Hepatocyte (in vitro differentiated cells): ENCODE measurements at regions not wholly inside any gene's neighbourhood (a gene's known extent, or its start where the extent isn't known, plus 50 kb on each side); places are given as distances from the start of the nearest gene placed in this dataset.
"Not testable (repeated sequence)": the region's sequence is repeated elsewhere in the genome, so short reads cannot be mapped to it uniquely, and the experiment has no call there.

Source experiments
- DNase-seq: peaks from one replicate; pipeline ENCODE4 v3.0.0-alpha.2; 2016; ENCODE audit warnings: low spot score
- H2AFZ ChIP-seq: fragments of 200-600 bp; sonication (generic); 2 replicates; pipeline ENCODE4 v1.6.0; 2016; ENCODE audit warnings: antibody characterized with exemption, mild to moderate bottlenecking
- H3K27ac ChIP-seq: fragments of 200-600 bp; sonication (generic); 2 replicates; pipeline ENCODE4 v1.5.1; 2016; ENCODE audit warnings: mild to moderate bottlenecking
- H3K27me3 ChIP-seq: fragments of 200-600 bp; sonication (generic); 2 replicates; pipeline ENCODE4 v1.6.1; 2016
- H3K36me3 ChIP-seq: fragments of 200-600 bp; sonication (generic); replicated peaks from 2 replicates; pipeline ENCODE4 v1.5.1; 2016; ENCODE audit warnings: low read depth; ENCODE audit not compliant: insufficient read depth
- H3K4me1 ChIP-seq: fragments of 200-600 bp; sonication (generic); 2 replicates; pipeline ENCODE4 v1.5.1; 2016; ENCODE audit warnings: mild to moderate bottlenecking, moderate library complexity; ENCODE audit not compliant: insufficient read depth
- H3K4me2 ChIP-seq: fragments of 200-600 bp; sonication (generic); 2 replicates; pipeline ENCODE4 v1.6.0; 2016
- H3K4me3 ChIP-seq: fragments of 200-600 bp; sonication (generic); 2 replicates; pipeline ENCODE4 v1.5.1; 2016; ENCODE audit warnings: mild to moderate bottlenecking
- H3K79me2 ChIP-seq: fragments of 200-600 bp; sonication (generic); 2 replicates; pipeline ENCODE4 v1.6.0; 2017; ENCODE audit warnings: mild to moderate bottlenecking
- H3K9me2 ChIP-seq: fragments of 200-600 bp; sonication (generic); replicated peaks from 2 replicates; pipeline ENCODE4 v1.6.0; 2017; ENCODE audit warnings: mild to moderate bottlenecking; ENCODE audit not compliant: insufficient read depth
- H3K9me3 ChIP-seq: fragments of 200-600 bp; sonication (generic); 2 replicates; pipeline ENCODE4 v1.5.1; 2016; ENCODE audit warnings: low read depth, mild to moderate bottlenecking
- H4K20me1 ChIP-seq: fragments of 200-600 bp; sonication (generic); 2 replicates; pipeline ENCODE4 v1.6.0; 2016; ENCODE audit warnings: mild to moderate bottlenecking; ENCODE audit not compliant: insufficient read depth, poor library complexity, severe bottlenecking
- CTCF ChIP-seq: fragments of 200-600 bp; sonication (generic); IDR thresholded peaks from 2 replicates; pipeline ENCODE4 v1.5.1; 2016; ENCODE audit warnings: antibody characterized with exemption, mild to moderate bottlenecking; ENCODE audit not compliant: poor library complexity
- EZH2 ChIP-seq: fragments of 200-600 bp; sonication (generic); IDR thresholded peaks from 2 replicates; pipeline ENCODE4 v1.6.1; 2016; ENCODE audit warnings: antibody characterized with exemption, mild to moderate bottlenecking, borderline replicate concordance
- EZH2phosphoT487 ChIP-seq: fragments of 200-600 bp; sonication (generic); IDR thresholded peaks from one replicate; pipeline ENCODE4 v1.6.1; 2018; ENCODE audit warnings: antibody characterized with exemption, mild to moderate bottlenecking, low read depth, moderate library complexity; ENCODE audit not compliant: unreplicated experiment, severe bottlenecking
- WGBS: methylation state at CpG from one replicate; pipeline ENCODE4 v1.1.6; 2016; ENCODE audit warnings: low lambda C conversion rate; ENCODE audit errors: missing lambda C conversion rate; 5-methylcytosine and 5-hydroxymethylcytosine counted together

- no peaks in the 10 kb centered on the region for H3K27me3 ChIP-seq
- no peaks in the 10 kb centered on the region for H3K9me2 ChIP-seq
- no peak for TF ChIP-seq CTCF
- no peak for TF ChIP-seq EZH2
- no peak overlapping the region for H2AFZ ChIP-seq
- no peaks in the 10 kb centered on the region for H3K79me2 ChIP-seq
- H3K4me3 ChIP-seq, result no peak overlapping the region
- no peak for DNase-seq
- no peaks in the 10 kb centered on the region for H3K36me3 ChIP-seq
- H3K27ac ChIP-seq, result no peak overlapping the region
- 78% methylated on average over 11 of the region's 13 CpGs for WGBS
- no peaks in the 10 kb centered on the region for H3K4me1 ChIP-seq
- no peak overlapping the region for H3K4me2 ChIP-seq
- no peaks in the 10 kb centered on the region for H4K20me1 ChIP-seq
- H3K9me3 ChIP-seq, result no peaks in the 10 kb centered on the region
Measured at GRCh38 chrX:1026263-1027015, 186.0 kb downstream of the CRLF2 start.

GRCh38 chrX:1025413-1025812 is 187.0 kb downstream of the CRLF2 start:
- H2AFZ ChIP-seq, result no peak overlapping the region
- no peaks in the 10 kb centered on the region for H3K27me3 ChIP-seq
- peaks cover 2% of the 10 kb centered on the region for H3K9me3 ChIP-seq
- no peaks in the 10 kb centered on the region for H3K4me1 ChIP-seq
- no peak for DNase-seq
- no peak overlapping the region for H3K4me3 ChIP-seq
- no peak overlapping the region for H3K27ac ChIP-seq
- H3K79me2 ChIP-seq, result no peaks in the 10 kb centered on the region
- TF ChIP-seq EZH2, result no peak
- TF ChIP-seq EZH2phosphoT487, result no peak
- TF ChIP-seq CTCF, result no peak
- H3K9me2 ChIP-seq, result no peaks in the 10 kb centered on the region
- WGBS, result 82% methylated on average over 11 of the region's 11 CpGs
- H3K4me2 ChIP-seq, result no peak overlapping the region
- H3K36me3 ChIP-seq, result no peaks in the 10 kb centered on the region
- H4K20me1 ChIP-seq, result no peaks in the 10 kb centered on the region

GRCh38 chrX:1023676-1024075 is 188.8 kb downstream of the CRLF2 start:
- H4K20me1 ChIP-seq, result no peaks in the 10 kb centered on the region
- no peak for TF ChIP-seq EZH2
- TF ChIP-seq EZH2phosphoT487, result no peak
- no peak for TF ChIP-seq CTCF
- H3K4me1 ChIP-seq, result no peaks in the 10 kb centered on the region
- H3K27ac ChIP-seq, result no peak overlapping the region
- no peaks in the 10 kb centered on the region for H3K9me2 ChIP-seq
- 76% methylated on average over 12 of the region's 12 CpGs for WGBS
- no peak overlapping the region for H3K4me2 ChIP-seq
- no peak overlapping the region for H3K4me3 ChIP-seq
- H3K9me3 ChIP-seq, result peaks cover 2% of the 10 kb centered on the region
- H3K27me3 ChIP-seq, result no peaks in the 10 kb centered on the region
- no peaks in the 10 kb centered on the region for H3K79me2 ChIP-seq
- DNase-seq, result no peak
- no peaks in the 10 kb centered on the region for H3K36me3 ChIP-seq
- H2AFZ ChIP-seq, result no peak overlapping the region

- not testable (repeated sequence) for H3K4me1 ChIP-seq, H3K4me2 ChIP-seq, DNase-seq, H3K9me2 ChIP-seq, H2AFZ ChIP-seq, H4K20me1 ChIP-seq, H3K27me3 ChIP-seq, H3K27ac ChIP-seq, H3K36me3 ChIP-seq, H3K79me2 ChIP-seq, H3K9me3 ChIP-seq, H3K4me3 ChIP-seq
- 97% methylated on average over 8 of the region's 9 CpGs for WGBS
Measured at GRCh38 chrX:1021314-1021993, 191.0 kb downstream of the CRLF2 start.
